ENCODE measurements at regions not wholly inside any gene's neighbourhood (a gene's known extent, or its start where the extent isn't known, plus 50 kb on each side); places are given as distances from the start of the nearest gene placed in this dataset.

DNA sequence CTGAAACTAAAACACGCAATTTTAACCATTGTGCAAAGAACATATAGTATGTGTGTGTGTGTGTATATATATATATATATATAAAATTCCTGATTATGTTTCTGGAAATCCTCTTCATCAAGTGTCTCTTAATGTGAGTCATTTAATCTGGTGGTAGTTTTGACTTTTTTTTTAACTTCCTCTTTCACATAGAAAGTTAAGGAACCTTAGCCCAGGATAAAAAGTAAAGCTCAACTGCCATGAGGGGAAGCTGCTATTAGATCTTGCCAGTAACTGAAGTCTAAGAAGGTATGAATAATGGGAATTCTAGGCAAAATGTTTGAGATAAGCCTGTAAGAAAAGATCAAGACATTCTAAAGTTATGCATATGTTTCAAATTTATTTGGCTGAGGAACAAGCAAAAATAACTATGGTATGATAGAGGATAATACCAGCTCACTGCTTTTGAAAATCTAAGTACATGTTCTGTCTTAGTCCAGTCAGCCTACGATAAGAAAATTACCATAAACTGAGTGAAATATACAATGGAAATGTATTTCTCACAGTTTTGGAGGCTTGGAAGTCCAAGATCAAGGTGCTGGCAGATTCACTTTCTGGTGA, 757.0 kb downstream of the TRAM1L1 start:
- no peak for TF ChIP-seq CTCF (IDR thresholded peaks at IDR 0.05; ENCODE audit: low read length)
- no peak for TF ChIP-seq EZH2 (optimal IDR thresholded peaks at IDR 0.05; ENCODE audit: low read depth, low read length)

Measured in MM.1S (cell line).